Endodermal cell (in vitro differentiated cells): ENCODE measurements at regions not wholly inside any gene's neighbourhood (a gene's known extent, or its start where the extent isn't known, plus 50 kb on each side); places are given as distances from the start of the nearest gene placed in this dataset.

ENCODE experiments used
- DNase-seq: peaks from one replicate; pipeline ENCODE4 v3.0.0-alpha.2; 2017
- H3K27ac ChIP-seq: 2 replicates; pipeline ENCODE4 v1.5.1; 2013; ENCODE audit warnings: mild to moderate bottlenecking, low read depth, low read length, moderate library complexity
- H3K27me3 ChIP-seq: 2 replicates; pipeline ENCODE4 v1.6.1; 2013; ENCODE audit warnings: mild to moderate bottlenecking, low read length, moderate library complexity; ENCODE audit not compliant: insufficient read depth, control insufficient read depth, poor library complexity, severe bottlenecking
- H3K36me3 ChIP-seq: 2 replicates; pipeline ENCODE4 v1.7.0; 2013; ENCODE audit warnings: mild to moderate bottlenecking, low read length, moderate library complexity; ENCODE audit not compliant: control insufficient read depth, insufficient read depth
- H3K4me1 ChIP-seq: one replicate; pipeline ENCODE4 v1.7.0; 2013; ENCODE audit warnings: low read length; ENCODE audit not compliant: control insufficient read depth, insufficient read depth
- H3K4me3 ChIP-seq: 2 replicates; pipeline ENCODE4 v1.5.1; 2013; ENCODE audit warnings: mild to moderate bottlenecking, low read length, moderate library complexity
- H3K9ac ChIP-seq: 2 replicates; pipeline ENCODE4 v1.6.1; 2013; ENCODE audit warnings: mild to moderate bottlenecking, low read length, moderate library complexity; ENCODE audit not compliant: poor library complexity, severe bottlenecking; ENCODE audit errors: extremely low read depth
- H3K9me3 ChIP-seq: 2 replicates; pipeline ENCODE4 v1.6.1; 2013; ENCODE audit warnings: mild to moderate bottlenecking, low read length, moderate library complexity; ENCODE audit not compliant: control insufficient read depth
- H3K27ac Mint-ChIP-seq: 2 replicates; pipeline ENCODE4 v1.8.0; 2020; ENCODE audit warnings: mixed read lengths
- H3K27me3 Mint-ChIP-seq: 2 replicates; pipeline ENCODE4 v1.8.0; 2021; ENCODE audit warnings: mild to moderate bottlenecking, mixed read lengths; ENCODE audit not compliant: insufficient read depth
- H3K36me3 Mint-ChIP-seq: 2 replicates; pipeline ENCODE4 v1.8.0; 2020; ENCODE audit warnings: low read depth, mixed read lengths
- H3K4me1 Mint-ChIP-seq: 2 replicates; pipeline ENCODE4 v1.8.0; 2020; ENCODE audit warnings: mixed read lengths
- H3K4me3 Mint-ChIP-seq: 2 replicates; pipeline ENCODE4 v1.8.0; 2020; ENCODE audit warnings: mild to moderate bottlenecking, moderate library complexity, mixed read lengths
- H3K9me3 Mint-ChIP-seq: 2 replicates; pipeline ENCODE4 v1.8.0; 2020; ENCODE audit warnings: mild to moderate bottlenecking, mixed read lengths
- WGBS, 2 experiments: methylation state at CpG; one replicate each; pipeline versions ENCODE4 v1.1.5 to v1.1.7; 2013; ENCODE audit warnings: missing lambda C conversion rate in 2 of 2, mixed read lengths in 1 of 2; ENCODE audit not compliant: insufficient coverage in 1 of 2, insufficient read length in 1 of 2; 5-methylcytosine and 5-hydroxymethylcytosine counted together
- TF ChIP-seq, protein P1 (sequence below): fragments of 200-600 bp; sonication (generic); conservative IDR thresholded peaks from 2 replicates; pipeline ENCODE4 v1.5.0; 2021; ENCODE audit warnings: antibody characterized with exemption, mild to moderate bottlenecking

- H3K4me3 Mint-ChIP-seq: no peak overlapping the region
- no peaks in the 10 kb centered on the region for H3K27me3 Mint-ChIP-seq
- Histone ChIP-seq H3K9ac (no peak overlapping the region), H3K4me3 (no peak overlapping the region), H3K9me3 (no peaks in the 10 kb centered on the region), H3K27ac (no peak overlapping the region), H3K4me1 (no peaks in the 10 kb centered on the region), H3K27me3 (no peaks in the 10 kb centered on the region), H3K36me3 (no peaks in the 10 kb centered on the region)
- no peaks in the 10 kb centered on the region for H3K36me3 Mint-ChIP-seq
- H3K9me3 Mint-ChIP-seq: peaks cover 4% of the 10 kb centered on the region
- no peak overlapping the region for H3K27ac Mint-ChIP-seq
- WGBS, 2 experiments: 88 to 89% methylated on average over 3 to 6 of the region's 6 CpGs
- TF ChIP-seq, protein P1, sequence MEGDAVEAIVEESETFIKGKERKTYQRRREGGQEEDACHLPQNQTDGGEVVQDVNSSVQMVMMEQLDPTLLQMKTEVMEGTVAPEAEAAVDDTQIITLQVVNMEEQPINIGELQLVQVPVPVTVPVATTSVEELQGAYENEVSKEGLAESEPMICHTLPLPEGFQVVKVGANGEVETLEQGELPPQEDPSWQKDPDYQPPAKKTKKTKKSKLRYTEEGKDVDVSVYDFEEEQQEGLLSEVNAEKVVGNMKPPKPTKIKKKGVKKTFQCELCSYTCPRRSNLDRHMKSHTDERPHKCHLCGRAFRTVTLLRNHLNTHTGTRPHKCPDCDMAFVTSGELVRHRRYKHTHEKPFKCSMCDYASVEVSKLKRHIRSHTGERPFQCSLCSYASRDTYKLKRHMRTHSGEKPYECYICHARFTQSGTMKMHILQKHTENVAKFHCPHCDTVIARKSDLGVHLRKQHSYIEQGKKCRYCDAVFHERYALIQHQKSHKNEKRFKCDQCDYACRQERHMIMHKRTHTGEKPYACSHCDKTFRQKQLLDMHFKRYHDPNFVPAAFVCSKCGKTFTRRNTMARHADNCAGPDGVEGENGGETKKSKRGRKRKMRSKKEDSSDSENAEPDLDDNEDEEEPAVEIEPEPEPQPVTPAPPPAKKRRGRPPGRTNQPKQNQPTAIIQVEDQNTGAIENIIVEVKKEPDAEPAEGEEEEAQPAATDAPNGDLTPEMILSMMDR: no peak
- peaks cover 2% of the 10 kb centered on the region for H3K4me1 Mint-ChIP-seq
- no peak for DNase-seq
These were observed 50.0 kb upstream of the PLEKHG1 start for GRCh38 chr6:150549674-150550101.
